Osteoblast (primary cell): ENCODE measurements at regions not wholly inside any gene's neighbourhood (a gene's known extent, or its start where the extent isn't known, plus 50 kb on each side); places are given as distances from the start of the nearest gene placed in this dataset.

ENCODE experiments used
- DNase-seq: peaks from one replicate; pipeline ENCODE4 v3.0.0; 2011; ENCODE audit warnings: low spot score, mixed read lengths; ENCODE audit not compliant: insufficient read length; ENCODE audit errors: missing footprints
- H2AFZ ChIP-seq: 2 replicates; pipeline ENCODE4 v1.6.0; 2011; ENCODE audit warnings: mild to moderate bottlenecking, low read length
- H3K27ac ChIP-seq: 2 replicates; pipeline ENCODE4 v1.5.1; 2011; ENCODE audit warnings: mild to moderate bottlenecking, low read depth, low read length, moderate library complexity
- H3K27me3 ChIP-seq: 2 replicates; pipeline ENCODE4 v1.6.0; 2012; ENCODE audit warnings: mild to moderate bottlenecking, control low read depth, inconsistent platforms, low read length, moderate library complexity; ENCODE audit not compliant: insufficient read depth
- H3K36me3 ChIP-seq: 2 replicates; pipeline ENCODE4 v1.5.1; 2011; ENCODE audit warnings: mild to moderate bottlenecking, low read length, control low read depth, moderate library complexity; ENCODE audit not compliant: insufficient read depth
- H3K4me1 ChIP-seq: 2 replicates; pipeline ENCODE4 v1.5.1; 2011; ENCODE audit warnings: mild to moderate bottlenecking, low read length, control low read depth, moderate library complexity; ENCODE audit not compliant: insufficient read depth
- H3K4me2 ChIP-seq: 2 replicates; pipeline ENCODE4 v1.6.0; 2011; ENCODE audit warnings: mild to moderate bottlenecking, low read length; ENCODE audit not compliant: insufficient read depth
- H3K4me3 ChIP-seq: fragments of 200-600 bp; sonication (generic); 3 replicates; pipeline ENCODE4 v1.5.1; 2012; ENCODE audit warnings: mild to moderate bottlenecking, low read length, inconsistent platforms; ENCODE audit not compliant: insufficient read depth
- H3K79me2 ChIP-seq: 2 replicates; pipeline ENCODE4 v1.6.0; 2012; ENCODE audit warnings: mild to moderate bottlenecking, low read length, control low read depth, inconsistent platforms; ENCODE audit not compliant: insufficient read depth
- H3K9me3 ChIP-seq: 2 replicates; pipeline ENCODE4 v1.5.1; 2011; ENCODE audit warnings: low read depth, low read length, control low read depth
- H4K20me1 ChIP-seq: 2 replicates; pipeline ENCODE4 v1.6.0; 2012; ENCODE audit warnings: mild to moderate bottlenecking, low read length, control low read depth; ENCODE audit not compliant: insufficient read depth
- CTCF ChIP-seq: IDR thresholded peaks from 2 replicates; pipeline ENCODE4 v1.5.1; 2011; ENCODE audit warnings: mild to moderate bottlenecking, low read depth, low read length, moderate library complexity; ENCODE audit errors: extremely low read depth

- Histone ChIP-seq H3K79me2 (no peaks in the 10 kb centered on the region), H3K4me1 (no peaks in the 10 kb centered on the region), H2AFZ (no peak overlapping the region), H3K27me3 (no peaks in the 10 kb centered on the region), H3K4me3 (no peak overlapping the region), H3K4me2 (no peak overlapping the region), H3K9me3 (no peaks in the 10 kb centered on the region), H3K27ac (no peak overlapping the region), H3K36me3 (no peaks in the 10 kb centered on the region), H4K20me1 (no peaks in the 10 kb centered on the region)
- no peak for TF ChIP-seq CTCF
- DNase-seq = no peak
Measured at GRCh38 chr14:98937712-98938505, 334.1 kb downstream of the BCL11B start.

GRCh38 chr14:98940693-98941437 is 331.1 kb downstream of the BCL11B start:
- Histone ChIP-seq H3K36me3 (no peaks in the 10 kb centered on the region), H3K4me2 (no peak overlapping the region), H2AFZ (no peak overlapping the region), H3K27me3 (no peaks in the 10 kb centered on the region), H3K4me3 (no peak overlapping the region), H3K27ac (no peak overlapping the region), H3K79me2 (no peaks in the 10 kb centered on the region), H3K9me3 (no peaks in the 10 kb centered on the region), H3K4me1 (no peaks in the 10 kb centered on the region), H4K20me1 (no peaks in the 10 kb centered on the region)
- DNase-seq = no peak
- no peak for TF ChIP-seq CTCF

DNA sequence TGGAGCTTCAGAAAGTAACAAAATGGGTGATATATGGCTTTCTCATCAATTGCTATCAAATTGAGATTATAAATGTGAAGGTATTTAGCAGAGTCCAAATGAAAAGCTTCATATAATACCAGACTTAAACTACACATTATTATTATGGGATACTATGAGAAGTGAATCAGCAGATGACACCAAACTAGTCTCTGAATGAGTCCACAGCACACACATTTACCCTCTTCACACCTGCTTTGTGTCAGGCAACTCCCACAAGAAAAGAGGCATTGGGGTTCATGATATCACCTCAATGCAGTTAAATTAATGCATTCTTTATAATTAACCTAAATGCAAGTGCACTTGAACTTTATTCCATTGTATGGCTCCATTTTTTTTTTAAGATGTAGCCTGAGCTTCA is 330.5 kb downstream of the BCL11B start:
- TF ChIP-seq CTCF = no peak
- H3K27me3 ChIP-seq = no peaks in the 10 kb centered on the region
- H3K27ac ChIP-seq = no peak overlapping the region
- H3K4me1 ChIP-seq = no peaks in the 10 kb centered on the region
- H3K9me3 ChIP-seq = no peaks in the 10 kb centered on the region
- DNase-seq = no peak
- H3K4me2 ChIP-seq = no peak overlapping the region
- no peak overlapping the region for H2AFZ ChIP-seq
- no peaks in the 10 kb centered on the region for H3K36me3 ChIP-seq
- H3K79me2 ChIP-seq = no peaks in the 10 kb centered on the region
- no peaks in the 10 kb centered on the region for H4K20me1 ChIP-seq
- H3K4me3 ChIP-seq = no peak overlapping the region

DNA sequence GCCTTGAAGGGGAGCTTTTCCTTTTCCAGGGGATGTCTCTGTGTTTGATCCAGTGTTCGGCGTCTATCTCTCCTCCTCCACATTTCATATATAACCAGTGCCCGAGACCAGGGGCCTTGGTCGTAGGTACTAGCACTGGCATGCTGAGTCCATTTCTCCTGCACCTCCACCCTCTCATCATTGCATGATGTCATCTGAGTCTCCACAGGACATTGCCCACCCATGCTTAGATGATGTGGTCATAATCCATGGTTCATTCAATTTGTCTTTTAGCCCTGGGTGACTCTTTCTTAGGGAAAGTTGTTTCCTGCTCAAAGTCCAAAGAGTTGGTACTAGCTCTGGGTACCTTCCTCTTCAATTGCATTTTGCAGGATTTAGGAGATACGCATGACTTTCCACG is 328.1 kb downstream of the BCL11B start:
- Histone ChIP-seq H3K36me3 (no peaks in the 10 kb centered on the region), H3K4me3 (no peak overlapping the region), H3K4me1 (no peaks in the 10 kb centered on the region), H3K27me3 (no peaks in the 10 kb centered on the region), H4K20me1 (no peaks in the 10 kb centered on the region), H3K9me3 (no peaks in the 10 kb centered on the region), H2AFZ (no peak overlapping the region), H3K79me2 (no peaks in the 10 kb centered on the region), H3K4me2 (no peak overlapping the region), H3K27ac (no peak overlapping the region)
- no peak for TF ChIP-seq CTCF
- no peak for DNase-seq
